ENCODE measurements at regions not wholly inside any gene's neighbourhood (a gene's known extent, or its start where the extent isn't known, plus 50 kb on each side); places are given as distances from the start of the nearest gene placed in this dataset.

- DNase-seq: no peak
- in situ Hi-C loops (cut with MboI; ENCODE audit: low pct_unique_long_range_greater_than_20kb, low sequenced_read_pairs): no loop called here
Measured at GRCh38 chr5:39905356-39905755, 480.6 kb upstream of the DAB2 start.

GRCh38 chr5:39902626-39903025 is 477.8 kb upstream of the DAB2 start:
- in situ Hi-C loops (cut with MboI; ENCODE audit: low pct_unique_long_range_greater_than_20kb, low sequenced_read_pairs): no loop called here
- DNase-seq: no peak

- in situ Hi-C loops (cut with MboI; ENCODE audit: low pct_unique_long_range_greater_than_20kb, low sequenced_read_pairs): no loop called here
- no peak for DNase-seq
Measured at GRCh38 chr5:39898731-39899130, 474.0 kb upstream of the DAB2 start.

GRCh38 chr5:39896706-39897105 is 471.9 kb upstream of the DAB2 start:
- DNase-seq: no peak
- in situ Hi-C loops (cut with MboI; ENCODE audit: low pct_unique_long_range_greater_than_20kb, low sequenced_read_pairs): no loop called here

DNA sequence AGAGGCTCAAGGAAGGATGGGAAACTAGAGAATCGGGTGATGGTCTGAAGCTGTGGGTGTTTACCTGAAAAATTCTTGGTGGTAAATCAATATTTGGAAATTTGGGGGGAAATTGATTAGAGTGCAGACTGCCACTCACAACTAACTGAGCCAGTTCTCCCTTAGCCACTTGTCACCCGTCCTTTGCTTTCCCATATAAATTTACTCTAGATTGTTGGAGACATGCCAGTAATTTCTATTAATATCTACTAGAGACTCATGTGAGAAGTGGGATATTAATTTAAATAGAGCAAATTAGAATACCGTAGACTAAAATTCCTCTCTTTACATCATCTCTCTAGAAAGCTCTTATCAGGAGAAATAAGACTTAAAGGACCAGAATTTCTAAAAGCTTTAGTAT is 471.3 kb upstream of the DAB2 start:
- no peak for DNase-seq
- in situ Hi-C loops (cut with MboI; ENCODE audit: low pct_unique_long_range_greater_than_20kb, low sequenced_read_pairs): no loop called here

DNA sequence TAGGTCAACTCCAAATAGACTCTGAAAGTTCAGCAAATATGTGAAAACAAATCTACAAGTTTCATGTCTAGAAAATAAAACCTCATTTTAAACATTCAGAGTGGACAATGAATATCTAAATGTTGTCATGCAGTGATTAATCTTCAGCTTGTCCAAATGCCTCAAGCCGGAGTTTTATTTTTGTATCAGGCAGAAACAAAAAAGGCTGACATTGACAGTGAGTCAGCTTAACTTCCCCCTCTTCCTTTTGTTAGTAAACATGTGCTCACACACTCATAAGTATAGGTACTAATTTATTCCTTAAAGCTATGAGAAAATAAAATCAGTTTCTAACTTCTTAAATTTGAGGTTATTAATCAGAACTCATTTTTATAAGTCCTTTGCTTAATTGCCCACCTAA is 467.9 kb upstream of the DAB2 start:
- no peak for DNase-seq
- in situ Hi-C loops (cut with MboI; ENCODE audit: low pct_unique_long_range_greater_than_20kb, low sequenced_read_pairs): no loop called here

GRCh38 chr5:39891376-39891775 is 466.6 kb upstream of the DAB2 start:
- in situ Hi-C loops (cut with MboI; ENCODE audit: low pct_unique_long_range_greater_than_20kb, low sequenced_read_pairs): no loop called here
- no peak for DNase-seq

GRCh38 chr5:39880985-39881384 is 456.2 kb upstream of the DAB2 start:
- in situ Hi-C loops (cut with MboI; ENCODE audit: low pct_unique_long_range_greater_than_20kb, low sequenced_read_pairs): no loop called here
- no peak for DNase-seq

GRCh38 chr5:39877479-39877878 is 452.7 kb upstream of the DAB2 start:
- in situ Hi-C loops (cut with MboI; ENCODE audit: low pct_unique_long_range_greater_than_20kb, low sequenced_read_pairs): no loop called here
- no peak for DNase-seq

DNA sequence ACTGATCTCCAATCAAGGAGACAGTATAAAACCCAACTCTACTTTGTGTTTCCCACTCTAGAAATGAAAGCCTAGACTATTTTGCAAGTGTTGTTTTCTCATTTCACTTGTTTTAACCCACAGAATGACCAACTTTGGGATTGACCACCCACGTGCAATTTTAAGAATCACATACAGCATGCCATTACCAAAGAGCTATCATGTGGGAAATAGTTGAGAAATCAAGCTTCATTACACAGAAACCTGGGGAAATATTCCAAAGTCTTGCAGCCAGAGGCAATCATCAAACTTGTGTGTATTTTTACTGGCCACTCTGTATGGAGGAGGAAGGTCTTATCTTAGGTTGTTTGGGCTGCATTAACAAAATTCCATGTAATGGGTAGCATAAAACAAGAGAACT is 451.4 kb upstream of the DAB2 start:
- in situ Hi-C loops (cut with MboI; ENCODE audit: low pct_unique_long_range_greater_than_20kb, low sequenced_read_pairs): no loop called here
- no peak for DNase-seq

DNA sequence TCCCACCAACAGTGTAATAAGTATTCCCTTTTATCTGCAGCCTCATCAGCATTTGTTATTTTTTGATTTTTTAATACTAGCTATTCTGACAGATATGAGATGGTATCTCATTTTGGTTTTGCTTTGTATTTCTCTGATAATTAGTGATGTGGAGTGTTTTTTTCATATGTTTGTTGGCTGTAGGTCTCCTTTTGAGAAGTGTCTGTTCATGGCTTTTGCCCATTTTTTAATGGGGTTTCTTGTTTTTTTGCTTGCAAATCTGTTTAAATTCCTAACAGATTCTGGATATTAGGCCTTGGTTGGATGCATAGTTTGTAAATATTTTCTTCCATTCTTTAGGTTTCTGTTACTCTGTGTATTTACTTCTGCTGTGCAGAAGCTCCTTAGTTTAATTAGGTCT is 445.4 kb upstream of the DAB2 start:
- DNase-seq: no peak
- in situ Hi-C loops (cut with MboI; ENCODE audit: low pct_unique_long_range_greater_than_20kb, low sequenced_read_pairs): no loop called here

DNA sequence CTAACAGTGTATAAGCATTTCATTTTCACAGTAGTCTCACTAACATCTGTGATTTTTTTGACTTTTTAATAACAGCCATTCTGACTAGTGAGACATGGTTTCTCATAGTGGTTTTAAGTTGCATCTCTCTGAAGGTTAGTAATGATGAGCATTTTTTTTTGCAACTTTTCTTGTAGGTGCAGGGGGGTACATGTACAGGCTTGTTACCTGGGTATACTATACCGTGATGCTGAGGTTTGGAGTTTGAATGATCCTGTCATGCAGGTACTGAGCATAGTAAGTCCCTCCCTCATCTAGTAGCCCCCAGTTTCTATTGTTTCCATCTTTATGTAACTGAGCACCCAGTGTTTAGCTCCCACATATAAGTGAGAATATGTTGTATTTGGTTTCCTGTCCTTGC is 444.6 kb upstream of the DAB2 start:
- in situ Hi-C loops (cut with MboI; ENCODE audit: low pct_unique_long_range_greater_than_20kb, low sequenced_read_pairs): no loop called here
- DNase-seq: no peak

GRCh38 chr5:39867923-39868322 is 443.1 kb upstream of the DAB2 start:
- no peak for DNase-seq
- in situ Hi-C loops (cut with MboI; ENCODE audit: low pct_unique_long_range_greater_than_20kb, low sequenced_read_pairs): no loop called here

- DNase-seq: no peak
- in situ Hi-C loops (cut with MboI; ENCODE audit: low pct_unique_long_range_greater_than_20kb, low sequenced_read_pairs): no loop called here
Measured at GRCh38 chr5:39863926-39864552, 439.3 kb upstream of the DAB2 start.

- DNase-seq: no peak
Measured at GRCh38 chr5:39857041-39857440, 432.3 kb upstream of the DAB2 start.

GRCh38 chr5:39854771-39855410 is 430.1 kb upstream of the DAB2 start:
- in situ Hi-C loops (cut with MboI; ENCODE audit: low pct_unique_long_range_greater_than_20kb, low sequenced_read_pairs): no loop called here
- no peak for DNase-seq

More at GRCh38 chr5:39857041-39857440, 432.3 kb upstream of the DAB2 start:
- in situ Hi-C loops (cut with MboI; ENCODE audit: low pct_unique_long_range_greater_than_20kb, low sequenced_read_pairs): no loop called here

GRCh38 chr5:39850291-39850690 is 425.5 kb upstream of the DAB2 start:
- in situ Hi-C loops (cut with MboI; ENCODE audit: low pct_unique_long_range_greater_than_20kb, low sequenced_read_pairs): no loop called here

GRCh38 chr5:39846144-39846543 is 421.4 kb upstream of the DAB2 start:
- no peak for DNase-seq
- in situ Hi-C loops (cut with MboI; ENCODE audit: low pct_unique_long_range_greater_than_20kb, low sequenced_read_pairs): no loop called here

More at GRCh38 chr5:39850291-39850690, 425.5 kb upstream of the DAB2 start:
- DNase-seq: no peak

DNA sequence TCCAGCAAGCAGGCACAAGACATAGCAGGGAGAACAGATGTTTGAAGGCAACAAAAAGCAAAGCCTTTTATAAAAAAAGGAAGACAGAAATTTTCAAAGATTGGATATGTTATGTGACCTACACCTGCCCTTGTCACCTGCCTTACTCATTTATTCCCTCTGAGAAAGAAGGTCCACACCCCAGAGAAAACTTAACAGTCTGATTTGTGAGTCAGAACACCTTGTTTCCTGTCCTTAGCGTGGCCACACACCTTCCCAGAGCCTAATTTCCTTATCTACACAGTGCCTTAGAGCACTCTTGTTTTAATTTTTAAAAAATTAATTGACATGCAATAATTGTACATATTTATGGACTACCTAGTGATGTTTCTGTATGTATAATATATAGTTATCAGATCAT is 419.0 kb upstream of the DAB2 start:
- no peak for DNase-seq
- in situ Hi-C loops (cut with MboI; ENCODE audit: low pct_unique_long_range_greater_than_20kb, low sequenced_read_pairs): no loop called here

GRCh38 chr5:39835371-39835770 is 410.6 kb upstream of the DAB2 start:
- in situ Hi-C loops (cut with MboI; ENCODE audit: low pct_unique_long_range_greater_than_20kb, low sequenced_read_pairs): no loop called here
- no peak for DNase-seq

- in situ Hi-C loops (cut with MboI; ENCODE audit: low pct_unique_long_range_greater_than_20kb, low sequenced_read_pairs): no loop called here
Measured at GRCh38 chr5:39829441-39829840, 404.7 kb upstream of the DAB2 start.

More at GRCh38 chr5:39829441-39829840, 404.7 kb upstream of the DAB2 start:
- no peak for DNase-seq

Data from KBM-7 (cell line).